GM23338 (cell line): ENCODE measurements at regions not wholly inside any gene's neighbourhood (a gene's known extent, or its start where the extent isn't known, plus 50 kb on each side); places are given as distances from the start of the nearest gene placed in this dataset.

Experiments used
- ATAC-seq: fragments of 200-7000 bp; cut with Tn5 transposase; 3 replicates; pipeline ENCODE4 v1.9.1; 2020
- DNase-seq: peaks from one replicate; pipeline ENCODE4 v3.0.0-alpha.2; 2015; ENCODE audit warnings: low spot score
- H2AFZ ChIP-seq: fragments of 200-600 bp; sonication (generic); 2 replicates; pipeline ENCODE4 v1.8.0; 2016; ENCODE audit warnings: antibody characterized with exemption, mild to moderate bottlenecking, moderate library complexity
- H3F3A ChIP-seq: fragments of 200-600 bp; sonication (generic); replicated peaks from 2 replicates; pipeline ENCODE4 v1.8.0; 2017; ENCODE audit warnings: antibody characterized with exemption, mixed run types, low read depth
- H3K27ac ChIP-seq: fragments of 200-600 bp; sonication (generic); 2 replicates; pipeline ENCODE4 v1.6.1; 2016; ENCODE audit warnings: low read depth
- H3K27me3 ChIP-seq: fragments of 200-600 bp; sonication (generic); 2 replicates; pipeline ENCODE4 v1.8.0; 2016; ENCODE audit warnings: mild to moderate bottlenecking, mixed run types, moderate library complexity; ENCODE audit not compliant: insufficient read depth
- H3K36me3 ChIP-seq: fragments of 200-600 bp; sonication (generic); 2 replicates; pipeline ENCODE4 v1.8.0; 2016; ENCODE audit warnings: mild to moderate bottlenecking; ENCODE audit not compliant: insufficient read depth
- H3K4me1 ChIP-seq: fragments of 200-600 bp; sonication (generic); 2 replicates; pipeline ENCODE4 v1.8.0; 2016; ENCODE audit warnings: mild to moderate bottlenecking, moderate library complexity; ENCODE audit not compliant: insufficient read depth
- H3K4me2 ChIP-seq: fragments of 200-600 bp; sonication (generic); 2 replicates; pipeline ENCODE4 v1.7.1; 2017; ENCODE audit warnings: mixed run types
- H3K4me3 ChIP-seq: fragments of 200-600 bp; sonication (generic); 2 replicates; pipeline ENCODE4 v1.6.1; 2016; ENCODE audit warnings: mixed run types
- H3K79me2 ChIP-seq: fragments of 200-600 bp; sonication (generic); replicated peaks from 2 replicates; pipeline ENCODE4 v1.8.0; 2017; ENCODE audit warnings: mild to moderate bottlenecking; ENCODE audit not compliant: insufficient read depth
- H3K9me2 ChIP-seq: fragments of 200-600 bp; sonication (generic); 2 replicates; pipeline ENCODE4 v1.8.0; 2017; ENCODE audit not compliant: insufficient read depth
- H4K20me1 ChIP-seq: fragments of 200-600 bp; sonication (generic); replicated peaks from 2 replicates; pipeline ENCODE4 v1.8.0; 2017; ENCODE audit warnings: mild to moderate bottlenecking; ENCODE audit not compliant: insufficient read depth
- H3K27ac Mint-ChIP-seq: 2 replicates; pipeline ENCODE4 v1.8.0; 2020; ENCODE audit warnings: inconsistent platforms, mild to moderate bottlenecking, moderate library complexity, mixed read lengths
- H3K27me3 Mint-ChIP-seq: 3 replicates; pipeline ENCODE4 v1.8.0; 2022; ENCODE audit warnings: low read depth, mild to moderate bottlenecking, moderate library complexity, mixed read lengths, inconsistent platforms; ENCODE audit not compliant: insufficient read depth, poor library complexity
- H3K36me3 Mint-ChIP-seq: 3 replicates; pipeline ENCODE4 v1.8.0; 2021; ENCODE audit warnings: low read depth, mild to moderate bottlenecking, inconsistent platforms, moderate library complexity, mixed read lengths
- H3K4me1 Mint-ChIP-seq: 3 replicates; pipeline ENCODE4 v1.8.0; 2020; ENCODE audit warnings: mild to moderate bottlenecking, inconsistent platforms, mixed read lengths
- H3K4me3 Mint-ChIP-seq: 3 replicates; pipeline ENCODE4 v1.8.0; 2021; ENCODE audit warnings: moderate library complexity, mild to moderate bottlenecking, inconsistent platforms, mixed read lengths
- H3K9me3 Mint-ChIP-seq: 3 replicates; pipeline ENCODE4 v1.8.0; 2020; ENCODE audit warnings: moderate library complexity, mild to moderate bottlenecking, inconsistent platforms, mixed read lengths
- CTCF ChIP-seq, 2 experiments: fragments of 200-600 bp in 1 of 2; sonication (generic) in 1 of 2; conservative IDR thresholded peaks; 2 replicates each; pipeline versions ENCODE4 v1.5.1 to v1.6.1; 2016 to 2017; ENCODE audit warnings: antibody characterized with exemption in 2 of 2, low read depth in 2 of 2, mild to moderate bottlenecking in 2 of 2, moderate library complexity in 1 of 2
- ETS1 ChIP-seq: IDR thresholded peaks from 2 replicates; pipeline ENCODE4 v1.6.1; 2016; ENCODE audit warnings: antibody characterized with exemption
- EZH2 ChIP-seq: fragments of 200-600 bp; sonication (generic); IDR thresholded peaks from one replicate; pipeline ENCODE4 v1.8.0; 2017; ENCODE audit warnings: antibody characterized with exemption, mild to moderate bottlenecking, low read depth; ENCODE audit not compliant: unreplicated experiment
- EZH2phosphoT487 ChIP-seq: fragments of 200-600 bp; sonication (generic); IDR thresholded peaks from one replicate; pipeline ENCODE4 v1.8.1; 2018; ENCODE audit warnings: antibody characterized with exemption; ENCODE audit not compliant: unreplicated experiment
- POLR2AphosphoS5 ChIP-seq: IDR thresholded peaks from 2 replicates; pipeline ENCODE4 v1.6.1; 2016; ENCODE audit warnings: antibody characterized with exemption, low read depth
- REST ChIP-seq: IDR thresholded peaks from one replicate; pipeline ENCODE4 v1.6.1; 2018; ENCODE audit warnings: antibody characterized with exemption; ENCODE audit not compliant: unreplicated experiment
- ZNF114 ChIP-seq: fragments of 250-450 bp; sonication (Bioruptor Pico); IDR thresholded peaks from 2 replicates; pipeline ENCODE4 v1.5.0; 2020; ENCODE audit warnings: mild to moderate bottlenecking, moderate library complexity
- ZNF331 ChIP-seq: fragments of 250-450 bp; sonication (Bioruptor Pico); IDR thresholded peaks from 2 replicates; pipeline ENCODE4 v1.5.0; 2020; ENCODE audit warnings: low read depth, mild to moderate bottlenecking, moderate library complexity
- ZNF462 ChIP-seq: fragments of 250-450 bp; sonication (Bioruptor Pico); IDR thresholded peaks from 2 replicates; pipeline ENCODE4 v1.5.0; 2020; ENCODE audit warnings: mild to moderate bottlenecking, moderate library complexity

- no peak overlapping the region for H3K27ac Mint-ChIP-seq
- H3K27ac ChIP-seq, result no peak overlapping the region
- no peaks in the 10 kb centered on the region for H3K36me3 ChIP-seq
- H3K36me3 Mint-ChIP-seq, result peaks cover 6% of the 10 kb centered on the region; the same call in 2 of the 3 replicates
- H3K4me3 Mint-ChIP-seq, result no peak overlapping the region
- H2AFZ ChIP-seq, result peak overlapping the region; percentile 5; the same call in 1 of the 2 replicates
- no peak for DNase-seq
- H3F3A ChIP-seq, result no peaks in the 10 kb centered on the region
- no peak overlapping the region for H3K4me2 ChIP-seq
- no peaks in the 10 kb centered on the region for H3K27me3 ChIP-seq
- H3K4me1 ChIP-seq, result no peaks in the 10 kb centered on the region
- H3K79me2 ChIP-seq, result no peaks in the 10 kb centered on the region
- H3K27me3 Mint-ChIP-seq, result no peaks in the 10 kb centered on the region
- no peak for ATAC-seq
- no peak overlapping the region for H3K4me3 ChIP-seq
- peaks cover 7% of the 10 kb centered on the region; the same call in 2 of the 3 replicates for H3K9me3 Mint-ChIP-seq
- TF ChIP-seq ZNF114 (CRISPR knock-in tag) (no peak), REST (no peak), POLR2AphosphoS5 (no peak), ZNF462 (CRISPR knock-in tag) (no peak), ETS1 (no peak), ZNF331 (CRISPR knock-in tag) (no peak), CTCF (conservative IDR thresholded peaks at IDR 0.05; ENCODE audit: low read depth in 2 of 2) (no peak), EZH2 (no peak), EZH2phosphoT487 (no peak)
- H3K9me2 ChIP-seq, result no peaks in the 10 kb centered on the region; the same call in 1 of the 2 replicates
- no peaks in the 10 kb centered on the region for H4K20me1 ChIP-seq
- no peaks in the 10 kb centered on the region for H3K4me1 Mint-ChIP-seq
Observed at GRCh38 chr1:55894521-55894920, 679.4 kb upstream of the USP24 start.
